KMS-11 (cell line): ENCODE measurements at regions not wholly inside any gene's neighbourhood (a gene's known extent, or its start where the extent isn't known, plus 50 kb on each side); places are given as distances from the start of the nearest gene placed in this dataset.

Source experiments
- H2AFZ ChIP-seq: fragments of 200-600 bp; sonication (generic); 2 replicates; pipeline ENCODE4 v1.6.1; 2016; ENCODE audit warnings: antibody characterized with exemption, mixed run types, low read depth
- H3K27ac ChIP-seq: fragments of 200-600 bp; sonication (generic); 2 replicates; pipeline ENCODE4 v1.6.1; 2016; ENCODE audit warnings: mild to moderate bottlenecking, mixed run types
- H3K27me3 ChIP-seq: fragments of 200-600 bp; sonication (generic); 2 replicates; pipeline ENCODE4 v1.6.1; 2017; ENCODE audit warnings: mild to moderate bottlenecking, low read depth, mixed run types, moderate library complexity; ENCODE audit not compliant: insufficient read depth
- H3K36me3 ChIP-seq: fragments of 200-600 bp; sonication (generic); 2 replicates; pipeline ENCODE4 v1.6.1; 2017; ENCODE audit warnings: mild to moderate bottlenecking, mixed run types; ENCODE audit not compliant: insufficient read depth
- H3K4me1 ChIP-seq: fragments of 200-600 bp; sonication (generic); 2 replicates; pipeline ENCODE4 v1.6.1; 2016; ENCODE audit warnings: mild to moderate bottlenecking, low read depth, mixed run types; ENCODE audit not compliant: poor library complexity, severe bottlenecking
- H3K4me2 ChIP-seq: fragments of 200-600 bp; sonication (generic); 2 replicates; pipeline ENCODE4 v1.7.0; 2016; ENCODE audit warnings: mild to moderate bottlenecking, mixed run types
- H3K4me3 ChIP-seq: fragments of 200-600 bp; sonication (generic); IDR thresholded peaks from 2 replicates; pipeline ENCODE4 v1.6.1; 2017; ENCODE audit warnings: low read depth, low read length, mixed read lengths; ENCODE audit not compliant: insufficient read depth
- H3K79me2 ChIP-seq: fragments of 200-600 bp; sonication (generic); 2 replicates; pipeline ENCODE4 v1.6.1; 2016; ENCODE audit warnings: low read depth, mixed run types; ENCODE audit not compliant: insufficient read depth
- H3K9ac ChIP-seq: fragments of 200-600 bp; sonication (generic); 2 replicates; pipeline ENCODE4 v1.6.1; 2016; ENCODE audit warnings: mild to moderate bottlenecking, mixed run types
- H4K20me1 ChIP-seq: fragments of 200-600 bp; sonication (generic); 2 replicates; pipeline ENCODE4 v1.6.1; 2016; ENCODE audit warnings: mild to moderate bottlenecking, mixed run types; ENCODE audit not compliant: insufficient read depth
- TF ChIP-seq, protein P1 (sequence below): fragments of 200-600 bp; sonication (generic); conservative IDR thresholded peaks from 2 replicates; pipeline ENCODE4 v1.6.1; 2017; ENCODE audit warnings: low read depth, mild to moderate bottlenecking, antibody characterized with exemption, low read length, moderate library complexity, mixed read lengths

DNA sequence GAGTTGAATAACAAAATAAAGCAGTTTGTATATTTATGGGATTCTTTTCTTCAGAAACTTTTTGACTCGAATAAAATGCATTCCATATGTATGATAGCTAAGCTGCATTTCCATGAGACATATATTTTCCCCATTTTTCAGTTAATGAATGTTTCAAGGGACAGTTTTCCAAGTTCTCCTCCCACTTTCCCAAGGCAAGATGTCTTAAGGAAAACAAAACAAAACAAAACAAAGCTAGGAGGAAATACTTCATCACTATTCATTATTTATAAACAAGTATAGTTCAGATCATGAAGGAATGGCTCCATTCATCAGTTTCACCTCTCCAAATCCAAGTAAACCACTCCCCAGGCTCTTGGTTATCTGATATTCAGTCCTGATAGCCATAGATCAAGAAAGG is 261.0 kb downstream of the WDR11 start:
- Histone ChIP-seq H3K4me2 (no peak overlapping the region), H3K4me1 (no peaks in the 10 kb centered on the region), H3K4me3 (no peak overlapping the region), H3K27ac (no peak overlapping the region), H2AFZ (no peak overlapping the region), H4K20me1 (no peaks in the 10 kb centered on the region), H3K9ac (no peak overlapping the region), H3K79me2 (no peaks in the 10 kb centered on the region), H3K36me3 (no peaks in the 10 kb centered on the region), H3K27me3 (no peaks in the 10 kb centered on the region)
- TF ChIP-seq, protein P1, sequence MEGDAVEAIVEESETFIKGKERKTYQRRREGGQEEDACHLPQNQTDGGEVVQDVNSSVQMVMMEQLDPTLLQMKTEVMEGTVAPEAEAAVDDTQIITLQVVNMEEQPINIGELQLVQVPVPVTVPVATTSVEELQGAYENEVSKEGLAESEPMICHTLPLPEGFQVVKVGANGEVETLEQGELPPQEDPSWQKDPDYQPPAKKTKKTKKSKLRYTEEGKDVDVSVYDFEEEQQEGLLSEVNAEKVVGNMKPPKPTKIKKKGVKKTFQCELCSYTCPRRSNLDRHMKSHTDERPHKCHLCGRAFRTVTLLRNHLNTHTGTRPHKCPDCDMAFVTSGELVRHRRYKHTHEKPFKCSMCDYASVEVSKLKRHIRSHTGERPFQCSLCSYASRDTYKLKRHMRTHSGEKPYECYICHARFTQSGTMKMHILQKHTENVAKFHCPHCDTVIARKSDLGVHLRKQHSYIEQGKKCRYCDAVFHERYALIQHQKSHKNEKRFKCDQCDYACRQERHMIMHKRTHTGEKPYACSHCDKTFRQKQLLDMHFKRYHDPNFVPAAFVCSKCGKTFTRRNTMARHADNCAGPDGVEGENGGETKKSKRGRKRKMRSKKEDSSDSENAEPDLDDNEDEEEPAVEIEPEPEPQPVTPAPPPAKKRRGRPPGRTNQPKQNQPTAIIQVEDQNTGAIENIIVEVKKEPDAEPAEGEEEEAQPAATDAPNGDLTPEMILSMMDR, result no peak

DNA sequence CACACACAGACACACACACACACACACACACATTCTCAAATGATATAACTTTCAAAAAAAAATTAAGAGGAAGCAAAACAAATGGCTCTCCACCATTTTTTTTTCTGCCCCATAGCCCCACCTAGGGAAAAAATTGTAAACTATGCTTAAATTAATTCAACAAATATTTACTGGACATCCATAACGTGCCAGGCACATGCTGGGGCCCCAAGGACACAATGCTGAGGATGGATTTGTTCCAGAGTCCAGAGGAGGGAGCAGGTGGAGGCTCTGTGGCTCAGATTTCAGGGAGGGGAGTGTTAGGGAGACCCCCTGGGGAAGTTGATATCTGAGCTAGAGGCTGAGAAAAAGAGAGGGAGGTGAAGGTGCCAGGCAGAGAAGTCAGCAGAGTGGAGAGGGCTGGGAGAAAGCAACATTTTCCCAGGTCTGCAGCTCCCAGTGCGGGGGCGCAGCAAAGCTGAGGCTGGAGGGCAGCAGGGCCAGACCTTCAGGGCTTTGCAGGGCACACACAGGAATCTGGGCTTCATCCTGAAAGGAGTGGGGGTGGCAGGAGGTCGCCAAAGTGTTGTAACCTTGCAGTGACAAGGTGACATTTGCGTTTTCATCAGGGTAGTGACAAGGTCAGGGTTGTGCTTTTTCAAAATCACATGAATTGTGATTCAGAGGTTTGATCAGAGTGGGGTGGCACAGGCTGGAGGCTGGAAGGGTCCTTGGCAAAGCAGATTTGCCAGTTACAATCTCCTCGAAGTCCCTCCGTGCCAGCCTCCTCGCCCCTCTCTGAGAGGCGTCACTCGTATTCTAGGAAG is 261.6 kb downstream of the WDR11 start:
- no peaks in the 10 kb centered on the region for H4K20me1 ChIP-seq
- TF ChIP-seq, protein P1, result no peak
- no peak overlapping the region for H3K27ac ChIP-seq
- no peak overlapping the region for H3K4me3 ChIP-seq
- no peaks in the 10 kb centered on the region for H3K27me3 ChIP-seq
- H3K4me2 ChIP-seq, result no peak overlapping the region
- no peak overlapping the region for H3K9ac ChIP-seq
- H3K36me3 ChIP-seq, result no peaks in the 10 kb centered on the region
- H2AFZ ChIP-seq, result no peak overlapping the region
- H3K4me1 ChIP-seq, result no peaks in the 10 kb centered on the region
- H3K79me2 ChIP-seq, result no peaks in the 10 kb centered on the region

DNA sequence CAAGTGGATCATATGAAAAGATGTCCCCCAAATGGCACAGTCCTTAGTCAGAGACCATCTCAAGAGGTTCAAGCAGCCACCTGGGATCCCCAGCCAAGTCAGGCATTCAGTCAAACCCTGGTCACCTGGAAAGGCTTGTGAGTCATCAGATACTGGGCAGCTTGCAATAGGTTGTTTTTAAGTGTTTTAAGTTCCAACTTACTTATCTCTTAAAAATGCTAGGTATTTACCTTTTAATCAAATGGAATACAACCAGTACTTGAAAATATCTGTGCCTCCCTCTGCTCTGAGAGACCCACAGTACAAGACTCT is 262.2 kb downstream of the WDR11 start:
- Histone ChIP-seq H3K79me2 (no peaks in the 10 kb centered on the region), H3K27ac (no peak overlapping the region), H3K36me3 (no peaks in the 10 kb centered on the region), H3K4me1 (no peaks in the 10 kb centered on the region), H3K9ac (no peak overlapping the region), H2AFZ (no peak overlapping the region), H4K20me1 (no peaks in the 10 kb centered on the region), H3K27me3 (no peaks in the 10 kb centered on the region), H3K4me2 (no peak overlapping the region), H3K4me3 (no peak overlapping the region)
- TF ChIP-seq, protein P1, result no peak

DNA sequence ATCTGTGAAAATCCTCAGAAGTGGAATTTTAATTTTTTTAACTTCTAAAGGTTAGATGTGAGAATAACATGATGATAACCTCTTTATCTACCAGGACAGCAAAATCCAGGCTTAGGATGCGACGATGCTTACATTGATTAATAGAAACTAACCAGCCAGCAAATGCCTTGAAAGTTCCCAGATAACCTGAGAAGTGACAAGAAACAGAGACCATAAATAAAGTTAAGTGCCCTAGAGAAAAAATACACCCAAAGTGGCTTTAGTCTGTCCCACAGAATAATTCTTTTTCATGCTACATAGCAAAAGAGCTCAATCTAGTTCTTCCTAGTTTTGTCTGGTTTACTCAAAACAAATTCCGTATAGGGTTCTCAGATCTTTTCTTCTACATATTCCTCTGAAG is 262.7 kb downstream of the WDR11 start:
- H3K27me3 ChIP-seq, result no peaks in the 10 kb centered on the region
- H3K27ac ChIP-seq, result no peak overlapping the region
- H3K4me3 ChIP-seq, result no peak overlapping the region
- H3K4me2 ChIP-seq, result no peak overlapping the region
- H3K4me1 ChIP-seq, result no peaks in the 10 kb centered on the region
- H3K9ac ChIP-seq, result no peak overlapping the region
- TF ChIP-seq, protein P1, result no peak
- H2AFZ ChIP-seq, result no peak overlapping the region
- H3K36me3 ChIP-seq, result no peaks in the 10 kb centered on the region
- no peaks in the 10 kb centered on the region for H4K20me1 ChIP-seq
- no peaks in the 10 kb centered on the region for H3K79me2 ChIP-seq
